ENCODE measurements at regions not wholly inside any gene's neighbourhood (a gene's known extent, or its start where the extent isn't known, plus 50 kb on each side); places are given as distances from the start of the nearest gene placed in this dataset.

- no peak overlapping the region for H3K4me2 ChIP-seq (ENCODE audit: control insufficient read depth, extremely low read depth, insufficient read depth, low read depth, low read length)
- no peaks in the 10 kb centered on the region for H3K36me3 ChIP-seq (ENCODE audit: control insufficient read depth in 2 of 2, extremely low read depth in 1 of 2, insufficient read depth in 2 of 2, low read length in 2 of 2)
- H2AFZ ChIP-seq (ENCODE audit: control insufficient read depth, low read length): no peak overlapping the region
- H3K9me3 ChIP-seq (ENCODE audit: control insufficient read depth, low read depth, low read length): peaks cover 3% of the 10 kb centered on the region
- no peak for DNase-seq (ENCODE audit: low read depth, low spot score)
- no peak overlapping the region for H3K27ac ChIP-seq (ENCODE audit: control insufficient read depth, insufficient read depth, low read length)
- H3K4me3 ChIP-seq (ENCODE audit: control insufficient read depth in 2 of 3, extremely low read depth in 1 of 3, insufficient read depth in 2 of 3, low read depth in 1 of 3, low read length in 3 of 3): no peak overlapping the region
- H3K27me3 ChIP-seq (ENCODE audit: control insufficient read depth, extremely low read depth, insufficient read depth, low read length): no peaks in the 10 kb centered on the region
- H4K20me1 ChIP-seq (ENCODE audit: control insufficient read depth, extremely low read depth, insufficient read depth, low read length): no peaks in the 10 kb centered on the region
- no peaks in the 10 kb centered on the region for H3K79me2 ChIP-seq (ENCODE audit: control insufficient read depth, insufficient read depth, low read length)
- dilution Hi-C loops (cut with MboI; ENCODE audit: extremely low pct_ligation_motif_present, low sequenced_read_pairs): no loop called here
- TF ChIP-seq EZH2 (IDR thresholded peaks at IDR 0.05; ENCODE audit: low read length) (no peak), CTCF (optimal IDR thresholded peaks at IDR 0.05 in 1 of 3, IDR thresholded peaks at IDR 0.05 in 1 of 3, conservative IDR thresholded peaks at IDR 0.05 in 1 of 3; ENCODE audit: extremely low read depth in 1 of 3, insufficient read depth in 2 of 3, low read length in 3 of 3) (no peak)
- no peak for FAIRE-seq
- H3K9ac ChIP-seq (ENCODE audit: control insufficient read depth, extremely low read depth, insufficient read depth, low read length): no peak overlapping the region
- no peaks in the 10 kb centered on the region for H3K9me1 ChIP-seq (ENCODE audit: control insufficient read depth, extremely low read depth, insufficient read depth, low read length)
- H3K4me1 ChIP-seq (ENCODE audit: control insufficient read depth, extremely low read depth, insufficient read depth, low read length): no peaks in the 10 kb centered on the region
Measured at GRCh38 chr14:28323951-28324741, 442.4 kb upstream of the FOXG1 start.

- no peak for DNase-seq (ENCODE audit: low read depth, low spot score)
- Histone ChIP-seq H3K36me3 (ENCODE audit: control insufficient read depth in 2 of 2, extremely low read depth in 1 of 2, insufficient read depth in 2 of 2, low read length in 2 of 2) (no peaks in the 10 kb centered on the region), H3K4me2 (ENCODE audit: control insufficient read depth, extremely low read depth, insufficient read depth, low read depth, low read length) (no peak overlapping the region), H3K79me2 (ENCODE audit: control insufficient read depth, insufficient read depth, low read length) (no peaks in the 10 kb centered on the region), H4K20me1 (ENCODE audit: control insufficient read depth, extremely low read depth, insufficient read depth, low read length) (no peaks in the 10 kb centered on the region), H2AFZ (ENCODE audit: control insufficient read depth, low read length) (no peak overlapping the region), H3K27ac (ENCODE audit: control insufficient read depth, insufficient read depth, low read length) (no peak overlapping the region), H3K4me1 (ENCODE audit: control insufficient read depth, extremely low read depth, insufficient read depth, low read length) (no peaks in the 10 kb centered on the region), H3K27me3 (ENCODE audit: control insufficient read depth, extremely low read depth, insufficient read depth, low read length) (no peaks in the 10 kb centered on the region), H3K9me3 (ENCODE audit: control insufficient read depth, low read depth, low read length) (no peaks in the 10 kb centered on the region), H3K4me3 (ENCODE audit: control insufficient read depth in 2 of 3, extremely low read depth in 1 of 3, insufficient read depth in 2 of 3, low read depth in 1 of 3, low read length in 3 of 3) (no peak overlapping the region), H3K9ac (ENCODE audit: control insufficient read depth, extremely low read depth, insufficient read depth, low read length) (no peak overlapping the region), H3K9me1 (ENCODE audit: control insufficient read depth, extremely low read depth, insufficient read depth, low read length) (no peaks in the 10 kb centered on the region)
- no peak for TF ChIP-seq EZH2 (IDR thresholded peaks at IDR 0.05; ENCODE audit: low read length)
- TF ChIP-seq CTCF (optimal IDR thresholded peaks at IDR 0.05 in 1 of 3, IDR thresholded peaks at IDR 0.05 in 1 of 3, conservative IDR thresholded peaks at IDR 0.05 in 1 of 3; ENCODE audit: extremely low read depth in 1 of 3, insufficient read depth in 2 of 3, low read length in 3 of 3): no peak
- FAIRE-seq: no peak
- dilution Hi-C loops (cut with MboI; ENCODE audit: extremely low pct_ligation_motif_present, low sequenced_read_pairs): no loop called here
Measured at GRCh38 chr14:28340816-28341215, 425.8 kb upstream of the FOXG1 start.

Data from keratinocyte (primary cell).